ENCODE measurements at regions not wholly inside any gene's neighbourhood (a gene's known extent, or its start where the extent isn't known, plus 50 kb on each side); places are given as distances from the start of the nearest gene placed in this dataset.

DNA sequence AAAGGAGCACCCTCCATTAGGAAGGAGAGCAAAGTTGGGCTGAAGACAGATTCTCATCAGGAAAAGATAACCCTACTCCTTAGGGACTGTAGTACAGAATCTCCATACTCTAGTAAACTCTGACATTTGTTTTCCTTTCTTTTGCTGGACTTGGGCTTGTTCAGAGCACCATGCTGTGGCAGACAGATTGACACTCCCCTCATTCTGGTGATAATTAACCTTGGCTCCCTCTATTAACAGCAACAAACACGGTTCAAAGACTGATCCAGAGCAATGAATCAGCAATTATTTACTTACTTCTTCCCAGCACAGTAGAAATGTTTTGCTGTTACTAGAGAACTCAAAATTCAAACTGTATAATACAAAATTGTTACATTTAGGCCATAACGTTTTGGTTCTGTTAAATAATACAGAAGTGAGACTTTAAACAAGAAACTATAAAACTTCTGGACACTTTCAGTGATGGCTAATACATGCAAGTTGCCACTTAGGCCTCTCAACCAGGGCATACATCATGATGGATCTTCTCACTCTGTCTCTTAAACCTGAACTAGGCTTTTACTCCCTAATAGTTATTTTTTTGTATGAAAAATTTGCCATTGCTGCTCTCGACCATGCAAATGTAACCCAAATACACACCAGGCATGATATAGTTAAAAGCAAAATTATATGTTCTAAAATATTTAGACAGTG, 639.0 kb downstream of the IPMK start:
- H3K27ac ChIP-seq: no peak overlapping the region
- TF ChIP-seq, protein P1, sequence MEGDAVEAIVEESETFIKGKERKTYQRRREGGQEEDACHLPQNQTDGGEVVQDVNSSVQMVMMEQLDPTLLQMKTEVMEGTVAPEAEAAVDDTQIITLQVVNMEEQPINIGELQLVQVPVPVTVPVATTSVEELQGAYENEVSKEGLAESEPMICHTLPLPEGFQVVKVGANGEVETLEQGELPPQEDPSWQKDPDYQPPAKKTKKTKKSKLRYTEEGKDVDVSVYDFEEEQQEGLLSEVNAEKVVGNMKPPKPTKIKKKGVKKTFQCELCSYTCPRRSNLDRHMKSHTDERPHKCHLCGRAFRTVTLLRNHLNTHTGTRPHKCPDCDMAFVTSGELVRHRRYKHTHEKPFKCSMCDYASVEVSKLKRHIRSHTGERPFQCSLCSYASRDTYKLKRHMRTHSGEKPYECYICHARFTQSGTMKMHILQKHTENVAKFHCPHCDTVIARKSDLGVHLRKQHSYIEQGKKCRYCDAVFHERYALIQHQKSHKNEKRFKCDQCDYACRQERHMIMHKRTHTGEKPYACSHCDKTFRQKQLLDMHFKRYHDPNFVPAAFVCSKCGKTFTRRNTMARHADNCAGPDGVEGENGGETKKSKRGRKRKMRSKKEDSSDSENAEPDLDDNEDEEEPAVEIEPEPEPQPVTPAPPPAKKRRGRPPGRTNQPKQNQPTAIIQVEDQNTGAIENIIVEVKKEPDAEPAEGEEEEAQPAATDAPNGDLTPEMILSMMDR (conservative IDR thresholded peaks at IDR 0.05): no peak
- TF ChIP-seq ZFX (IDR thresholded peaks at IDR 0.05): no peak

DNA sequence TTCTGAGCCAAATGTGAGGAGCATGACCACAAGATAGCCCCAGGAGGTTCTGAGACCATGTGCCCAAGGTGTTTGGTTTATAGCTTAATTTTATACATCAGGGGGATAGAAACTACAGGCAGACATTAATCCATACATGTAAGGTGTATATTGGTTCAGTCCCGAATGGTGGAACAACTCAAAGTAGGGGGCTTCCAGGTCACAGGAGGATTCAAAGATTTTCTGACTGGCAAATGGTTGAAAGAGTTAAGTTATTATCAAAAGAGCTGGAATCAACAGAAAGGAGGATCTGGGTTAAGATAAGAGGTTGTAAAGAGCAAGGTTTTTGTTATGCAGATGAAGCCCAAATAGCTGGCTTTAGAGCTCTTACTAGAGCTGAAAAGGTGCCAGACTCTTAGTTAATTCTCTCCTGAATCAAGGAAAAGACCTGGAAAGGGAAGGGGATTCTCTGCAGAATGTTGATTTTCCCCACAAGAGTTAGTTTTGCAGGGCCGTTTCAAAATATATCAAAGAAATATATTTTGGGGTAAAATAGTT, 640.0 kb downstream of the IPMK start:
- TF ChIP-seq, protein P1 (conservative IDR thresholded peaks at IDR 0.05): no peak
- no peak for TF ChIP-seq ZFX (IDR thresholded peaks at IDR 0.05)
- H3K27ac ChIP-seq: no peak overlapping the region

DNA sequence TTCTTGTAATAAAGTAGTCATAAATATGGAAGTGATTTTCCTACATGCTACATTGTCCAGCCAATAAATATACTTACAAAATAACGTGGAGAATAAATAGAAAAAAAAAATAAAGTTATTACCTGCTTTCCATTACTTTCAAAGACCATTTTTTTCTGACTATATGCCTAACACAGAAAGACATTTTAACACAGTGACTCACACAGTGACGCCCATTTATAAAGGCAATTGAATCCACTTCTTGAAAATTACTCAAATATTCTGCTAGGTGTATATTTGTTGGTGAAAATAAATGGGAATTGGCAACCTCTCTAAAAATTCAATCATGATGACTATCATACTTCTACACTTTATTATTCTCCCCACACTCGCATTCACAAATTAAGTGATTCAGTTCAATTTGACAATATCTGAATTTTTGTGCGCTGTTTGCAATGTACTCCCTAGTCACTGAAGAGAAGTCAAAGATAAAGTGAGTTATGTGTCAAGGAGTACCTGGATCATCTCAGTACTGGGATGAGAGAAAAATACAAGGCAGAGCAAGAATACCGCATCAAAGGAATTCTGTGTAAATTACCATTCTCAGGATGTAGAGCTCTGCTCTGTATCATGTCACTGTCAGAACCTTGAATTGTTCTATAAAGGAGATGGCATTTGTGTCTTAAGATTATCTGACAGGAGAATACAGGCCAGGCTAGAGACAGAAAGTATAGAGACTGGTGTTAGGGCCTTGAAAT, 642.7 kb downstream of the IPMK start:
- no peak overlapping the region for H3K27ac ChIP-seq

DNA sequence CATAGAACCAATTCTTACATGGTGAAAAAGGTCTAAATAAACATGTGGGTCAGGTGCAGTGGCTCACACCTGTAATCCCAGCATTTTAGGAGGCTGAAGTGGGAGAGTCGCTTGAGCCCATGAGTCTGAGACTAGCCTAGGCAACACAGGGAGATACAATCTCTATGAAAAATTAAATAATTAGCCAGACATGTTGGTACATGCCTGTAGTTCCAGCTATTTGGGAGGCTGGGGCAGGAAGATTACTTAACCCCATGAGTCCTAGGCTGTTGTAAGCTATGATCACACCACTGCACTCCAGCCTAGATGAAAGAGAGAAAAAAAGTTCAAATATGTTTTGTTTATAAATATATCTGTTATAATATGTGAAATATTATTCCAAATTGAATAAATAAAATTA, 643.6 kb downstream of the IPMK start:
- no peak for TF ChIP-seq ZFX (IDR thresholded peaks at IDR 0.05)
- TF ChIP-seq, protein P1 (conservative IDR thresholded peaks at IDR 0.05): no peak
- H3K27ac ChIP-seq: no peak overlapping the region

More for the DNA sequence above, 642.7 kb downstream of the IPMK start:
- no peak for TF ChIP-seq ZFX (IDR thresholded peaks at IDR 0.05)
- TF ChIP-seq, protein P1 (conservative IDR thresholded peaks at IDR 0.05): no peak

DNA sequence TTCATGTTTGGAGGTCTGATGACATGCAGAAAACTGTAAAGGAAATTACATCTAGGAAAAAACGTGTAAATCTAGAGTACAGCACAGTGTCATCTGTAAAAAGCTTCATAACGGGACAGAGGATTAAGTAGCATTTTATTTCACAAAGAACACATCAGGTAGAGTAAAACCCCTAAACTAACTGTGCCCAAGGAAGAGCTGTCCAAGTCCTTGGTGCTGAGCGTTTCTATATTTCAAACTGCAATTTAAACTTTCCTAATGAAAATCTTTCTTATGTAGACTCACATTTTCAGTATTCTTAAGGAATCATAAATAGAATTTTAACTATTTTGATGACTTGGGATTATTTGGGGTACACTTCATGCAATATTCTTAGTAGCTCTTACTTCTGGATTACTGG, 646.2 kb downstream of the IPMK start:
- TF ChIP-seq ZFX (IDR thresholded peaks at IDR 0.05): no peak
- TF ChIP-seq, protein P1 (conservative IDR thresholded peaks at IDR 0.05): no peak
- no peak overlapping the region for H3K27ac ChIP-seq

DNA sequence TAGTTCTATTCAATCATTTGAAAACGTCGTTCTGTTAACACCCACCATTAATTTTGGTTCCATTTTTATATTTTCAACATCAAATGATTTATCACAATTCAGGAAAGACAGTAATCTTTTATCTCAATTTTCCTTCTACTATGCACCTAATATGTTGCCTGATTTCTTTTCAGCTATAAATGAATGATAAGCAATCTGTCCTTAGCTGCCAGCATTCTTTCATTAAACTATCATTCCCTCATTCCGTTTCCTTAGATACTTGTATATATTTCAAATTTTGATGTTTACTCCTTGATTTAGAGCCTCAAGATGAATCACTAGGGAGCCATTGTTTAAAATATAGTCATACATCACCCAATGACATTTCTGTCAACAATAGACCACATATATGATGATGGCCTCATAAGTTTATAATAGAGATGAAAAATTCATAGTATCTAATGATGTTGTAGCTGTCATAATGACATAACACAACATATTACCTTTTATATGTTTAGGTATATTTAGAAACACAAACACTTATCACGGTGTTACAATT, 661.7 kb downstream of the IPMK start:
- TF ChIP-seq, protein P1 (conservative IDR thresholded peaks at IDR 0.05): no peak
- no peak for TF ChIP-seq ZFX (IDR thresholded peaks at IDR 0.05)
- H3K27ac ChIP-seq: no peak overlapping the region

DNA sequence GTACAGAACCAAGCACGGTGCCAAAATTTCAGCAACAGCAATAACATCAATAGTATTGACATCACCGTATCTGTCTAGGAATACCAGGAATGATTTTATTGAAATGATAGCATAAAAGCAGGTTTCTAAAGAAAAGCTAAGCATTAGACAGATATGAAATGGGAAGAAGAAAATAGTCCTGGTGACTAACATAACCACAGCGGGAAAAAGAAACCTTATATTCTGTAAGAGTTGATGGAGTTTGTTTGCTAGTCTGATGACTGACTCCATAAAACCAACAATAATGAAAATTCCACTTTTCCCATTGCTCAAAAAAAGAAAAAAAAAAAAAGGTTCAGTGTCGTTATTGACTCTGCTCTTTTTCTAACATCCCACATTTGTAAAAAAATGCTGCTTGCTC, 668.3 kb downstream of the IPMK start:
- TF ChIP-seq, protein P1 (conservative IDR thresholded peaks at IDR 0.05): no peak
- TF ChIP-seq ZFX (IDR thresholded peaks at IDR 0.05): no peak
- H3K27ac ChIP-seq: no peak overlapping the region
